SU-DHL-6 (cell line): ENCODE measurements at regions not wholly inside any gene's neighbourhood (a gene's known extent, or its start where the extent isn't known, plus 50 kb on each side); places are given as distances from the start of the nearest gene placed in this dataset.

Experiments
- H2AFZ ChIP-seq: fragments of 200-600 bp; sonication (generic); 2 replicates; pipeline ENCODE4 v1.6.1; 2014; ENCODE audit warnings: low read depth, mild to moderate bottlenecking, moderate library complexity, mixed read lengths, antibody characterized with exemption, low read length; ENCODE audit not compliant: severe bottlenecking
- H3F3A ChIP-seq: fragments of 200-600 bp; shearing (Covaris generic); 2 replicates; pipeline ENCODE4 v1.6.0; 2016; ENCODE audit warnings: antibody characterized with exemption, mild to moderate bottlenecking; ENCODE audit not compliant: insufficient read depth
- H3K27ac ChIP-seq: fragments of 200-600 bp; sonication (generic); 2 replicates; pipeline ENCODE4 v1.5.1; 2016; ENCODE audit warnings: low read depth, mild to moderate bottlenecking, low read length, moderate library complexity, mixed read lengths
- H3K27me3 ChIP-seq: fragments of 200-600 bp; sonication (generic), shearing (Covaris generic); 2 replicates; pipeline ENCODE4 v1.6.0; 2014; ENCODE audit warnings: mild to moderate bottlenecking, low read length
- H3K36me3 ChIP-seq: fragments of 200-600 bp; sonication (generic); 2 replicates; pipeline ENCODE4 v1.6.1; 2014; ENCODE audit warnings: mild to moderate bottlenecking, low read length, mixed read lengths
- H3K4me2 ChIP-seq: fragments of 300-600, 200-600 bp; shearing (Covaris generic), sonication (generic); 2 replicates; pipeline ENCODE4 v1.6.0; 2014; ENCODE audit warnings: low read length, low read depth, mild to moderate bottlenecking; ENCODE audit not compliant: poor library complexity, severe bottlenecking
- H3K4me3 ChIP-seq: fragments of 200-600 bp; sonication (generic); 2 replicates; pipeline ENCODE4 v1.5.1; 2014; ENCODE audit warnings: antibody characterized with exemption, low read length, mild to moderate bottlenecking, mixed read lengths; ENCODE audit not compliant: insufficient read depth, poor library complexity, severe bottlenecking
- H3K79me2 ChIP-seq: fragments of 200-600 bp; sonication (generic); 2 replicates; pipeline ENCODE4 v1.6.1; 2014; ENCODE audit warnings: mild to moderate bottlenecking, low read length, moderate library complexity; ENCODE audit not compliant: insufficient read depth
- H3K9ac ChIP-seq: fragments of 200-600 bp; sonication (generic); 2 replicates; pipeline ENCODE4 v1.7.0; 2014; ENCODE audit warnings: mild to moderate bottlenecking, low read length
- H3K9me2 ChIP-seq: fragments of 200-600 bp; sonication (generic); replicated peaks from 2 replicates; pipeline ENCODE4 v1.6.1; 2014; ENCODE audit warnings: low read length; ENCODE audit not compliant: insufficient read depth
- H3K9me3 ChIP-seq: fragments of 200-600 bp; sonication (generic); 2 replicates; pipeline ENCODE4 v1.6.1; 2014; ENCODE audit warnings: low read length, mixed read lengths; ENCODE audit not compliant: insufficient read depth
- H4K20me1 ChIP-seq: fragments of 200-600 bp; sonication (generic); 2 replicates; pipeline ENCODE4 v1.6.1; 2014; ENCODE audit warnings: low read depth, mild to moderate bottlenecking, antibody characterized with exemption, low read length, moderate library complexity, mixed read lengths
- CTCF ChIP-seq: fragments of 200-600 bp; sonication (generic); IDR thresholded peaks from one replicate; pipeline ENCODE4 v1.5.1; 2017; ENCODE audit warnings: antibody characterized with exemption, mild to moderate bottlenecking, low read length, moderate library complexity; ENCODE audit not compliant: insufficient read depth, poor library complexity, severe bottlenecking
- EZH2phosphoT487 ChIP-seq: fragments of 200-600 bp; sonication (generic), shearing (Covaris generic); conservative IDR thresholded peaks from 2 replicates; pipeline ENCODE4 v1.6.1; 2018; ENCODE audit warnings: mild to moderate bottlenecking, antibody characterized with exemption, low read length, moderate library complexity, mixed read lengths

DNA sequence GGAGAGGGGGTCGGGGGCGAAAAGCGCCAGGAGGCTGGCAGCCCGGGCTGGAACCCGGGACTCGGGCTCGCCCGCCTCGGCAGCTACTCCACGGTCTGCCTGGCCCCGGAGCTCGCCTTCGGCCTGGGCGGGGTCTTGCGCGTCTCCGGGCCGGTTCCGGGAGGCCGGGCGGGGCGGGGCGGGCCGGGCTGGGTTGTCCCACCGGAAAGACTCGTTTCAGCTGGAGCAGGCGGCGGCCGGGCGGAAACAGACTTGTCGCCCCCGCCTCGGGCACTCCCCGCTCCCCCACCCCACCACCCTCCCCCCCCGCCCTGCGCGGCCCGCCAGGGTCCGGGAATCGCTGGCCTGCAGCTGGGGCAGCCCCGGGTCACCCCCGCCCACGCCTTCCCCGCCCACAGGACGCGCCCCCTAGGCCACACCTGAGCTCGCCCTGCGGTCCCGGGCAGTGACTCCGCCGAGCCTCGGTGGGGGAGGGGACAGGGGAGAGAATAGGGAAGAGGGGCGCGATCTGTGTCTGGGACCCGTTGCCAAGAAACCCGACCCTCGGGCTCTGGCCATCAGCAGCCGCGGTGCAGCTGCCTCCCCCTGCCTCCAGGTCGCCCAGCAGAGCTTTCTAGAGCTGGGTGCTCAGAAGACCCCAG, 109.4 kb downstream of the KCTD15 start:
- no peaks in the 10 kb centered on the region for H3F3A ChIP-seq
- no peaks in the 10 kb centered on the region for H3K79me2 ChIP-seq
- no peaks in the 10 kb centered on the region for H4K20me1 ChIP-seq
- no peaks in the 10 kb centered on the region for H3K9me2 ChIP-seq
- H3K9ac ChIP-seq = no peak overlapping the region
- no peaks in the 10 kb centered on the region for H3K9me3 ChIP-seq
- TF ChIP-seq EZH2phosphoT487 (no peak), CTCF (no peak)
- no peaks in the 10 kb centered on the region for H3K36me3 ChIP-seq
- no peaks in the 10 kb centered on the region for H3K27me3 ChIP-seq
- H3K4me2 ChIP-seq = no peak overlapping the region
- no peak overlapping the region for H3K27ac ChIP-seq
- no peak overlapping the region for H3K4me3 ChIP-seq
- H2AFZ ChIP-seq = no peak overlapping the region

DNA sequence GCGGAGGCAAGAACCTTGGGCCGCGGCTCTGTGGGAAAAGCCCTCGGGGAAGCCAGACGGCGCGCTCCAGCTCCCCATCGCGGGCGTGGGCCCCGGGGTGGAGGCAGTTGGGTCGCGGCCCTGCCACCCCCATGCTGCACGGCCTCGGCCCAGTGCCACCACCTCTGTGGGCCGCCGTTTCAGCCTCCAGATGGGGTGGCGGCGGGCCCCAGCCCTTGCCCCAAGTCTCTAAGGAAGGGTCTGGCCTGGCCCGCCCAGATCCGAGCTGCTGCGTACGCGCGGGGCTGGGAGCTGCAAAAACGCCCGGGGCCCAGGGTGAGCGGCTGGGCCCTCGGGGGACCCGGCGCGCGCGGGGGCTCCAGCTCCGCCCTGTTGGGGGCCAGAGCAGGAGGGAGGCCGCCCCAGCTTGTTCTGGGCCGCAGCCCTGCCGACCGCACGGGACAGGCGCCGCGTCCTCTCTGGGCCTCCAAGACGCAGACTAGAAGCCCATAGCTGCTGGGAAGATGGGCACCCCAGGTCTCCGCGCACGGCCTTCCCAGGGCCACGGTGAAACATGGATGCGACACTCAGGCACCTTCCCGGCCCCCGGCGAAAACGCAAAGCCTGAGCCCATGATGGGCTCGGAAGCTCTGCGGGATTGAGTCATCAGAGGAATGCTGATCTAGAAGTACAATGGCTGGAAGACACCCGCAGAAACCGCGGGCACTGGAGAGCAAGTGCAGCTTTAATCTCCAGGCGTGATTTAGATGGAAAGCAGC, 110.1 kb downstream of the KCTD15 start:
- no peak overlapping the region for H3K27ac ChIP-seq
- H3K36me3 ChIP-seq = no peaks in the 10 kb centered on the region
- H2AFZ ChIP-seq = no peak overlapping the region
- H3K9me2 ChIP-seq = no peaks in the 10 kb centered on the region
- no peaks in the 10 kb centered on the region for H3F3A ChIP-seq
- H3K4me2 ChIP-seq = no peak overlapping the region
- TF ChIP-seq CTCF (no peak), EZH2phosphoT487 (no peak)
- no peak overlapping the region for H3K9ac ChIP-seq
- H3K79me2 ChIP-seq = no peaks in the 10 kb centered on the region
- no peaks in the 10 kb centered on the region for H3K9me3 ChIP-seq
- no peak overlapping the region for H3K4me3 ChIP-seq
- no peaks in the 10 kb centered on the region for H4K20me1 ChIP-seq
- H3K27me3 ChIP-seq = no peaks in the 10 kb centered on the region

DNA sequence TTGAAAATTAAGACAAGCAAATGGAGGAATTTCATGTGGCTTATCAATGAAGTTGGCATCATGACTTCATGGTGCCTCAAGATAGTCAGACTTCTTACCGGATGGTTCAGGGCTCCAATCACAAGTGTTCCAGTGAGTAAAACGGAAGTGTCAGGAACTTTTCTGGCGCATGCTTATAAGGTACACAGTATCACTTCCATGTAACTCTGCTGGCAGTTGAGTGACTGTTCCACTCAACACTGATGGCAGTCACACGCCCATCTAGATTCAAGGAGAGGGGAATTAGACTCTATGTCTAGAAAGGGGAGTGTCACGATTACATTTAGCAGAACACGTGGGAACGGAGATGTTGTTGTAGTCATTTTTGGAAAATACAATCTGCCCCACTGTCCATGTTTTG, 114.3 kb downstream of the KCTD15 start:
- H4K20me1 ChIP-seq = no peaks in the 10 kb centered on the region
- no peaks in the 10 kb centered on the region for H3F3A ChIP-seq
- H3K9me2 ChIP-seq = no peaks in the 10 kb centered on the region
- no peak overlapping the region for H3K4me3 ChIP-seq
- no peaks in the 10 kb centered on the region for H3K36me3 ChIP-seq
- no peak for TF ChIP-seq CTCF
- TF ChIP-seq EZH2phosphoT487 = no peak
- H3K4me2 ChIP-seq = no peak overlapping the region
- no peak overlapping the region for H2AFZ ChIP-seq
- no peak overlapping the region for H3K27ac ChIP-seq
- no peaks in the 10 kb centered on the region for H3K27me3 ChIP-seq
- no peaks in the 10 kb centered on the region for H3K79me2 ChIP-seq
- H3K9me3 ChIP-seq = no peaks in the 10 kb centered on the region
- H3K9ac ChIP-seq = no peak overlapping the region
